Tibial artery (tissue), 4 donors: ENCODE measurements at regions not wholly inside any gene's neighbourhood (a gene's known extent, or its start where the extent isn't known, plus 50 kb on each side); places are given as distances from the start of the nearest gene placed in this dataset.

Experiments used
- DNase-seq, 2 donors: peaks; one replicate each; pipeline ENCODE4 v3.0.0-alpha.2; 2019
- H3K27ac ChIP-seq, 2 donors: fragments of 200-600 bp; sonication (generic) in 1 of 2; 1 replicate in 1 of 2; 2 replicates in 1 of 2; pipeline ENCODE4 v1.5.1; 2018 to 2019; ENCODE audit warnings: mild to moderate bottlenecking in 1 of 2
- H3K27me3 ChIP-seq, 2 donors: fragments of 200-600 bp; sonication (generic) in 1 of 2; one replicate each; pipeline versions ENCODE4 v1.5.1 to v1.6.0; 2016 to 2019
- H3K36me3 ChIP-seq, 3 donors: fragments of 200-600 bp; sonication (generic) in 2 of 3; one replicate each; pipeline ENCODE4 v1.5.1; 2016 to 2019; ENCODE audit warnings: mild to moderate bottlenecking in 2 of 3
- H3K4me1 ChIP-seq, 4 donors: fragments of 200-600 bp; sonication (generic) in 2 of 4; 1 replicate in 3 of 4; 2 replicates in 1 of 4; pipeline ENCODE4 v1.5.1; 2016 to 2019
- H3K4me3 ChIP-seq, 2 donors: fragments of 200-600 bp; sonication (generic) in 1 of 2; 1 replicate in 1 of 2; 2 replicates in 1 of 2; pipeline ENCODE4 v1.5.1; 2018 to 2019; ENCODE audit warnings: mild to moderate bottlenecking in 2 of 2
- H3K9me3 ChIP-seq, 3 donors: fragments of 200-600 bp; sonication (generic) in 1 of 3; one replicate each; pipeline ENCODE4 v1.5.1; 2016 to 2019
- CTCF ChIP-seq, 2 experiments: fragments of 200-600 bp in 1 of 2; fragments of 450-650 bp in 1 of 2; IDR thresholded peaks; one replicate each; pipeline ENCODE4 v1.5.1; 2017 to 2019; ENCODE audit warnings: antibody characterized with exemption in 2 of 2, mild to moderate bottlenecking in 1 of 2, moderate library complexity in 1 of 2
- intact Hi-C: fragments of 100-400 bp; cut with DNase I; formaldehyde crosslinking; loops from one replicate; pipeline ENCODE4 v1.15.0; 2023; ENCODE audit warnings: low total_unique reads

- H3K4me3 ChIP-seq: no peak overlapping the region
- no peaks in the 10 kb centered on the region for H3K36me3 ChIP-seq
- H3K9me3 ChIP-seq: no peaks in the 10 kb centered on the region
- no peaks in the 10 kb centered on the region for H3K4me1 ChIP-seq
- H3K27me3 ChIP-seq: no peaks in the 10 kb centered on the region
- intact Hi-C loops: no loop called here
- TF ChIP-seq CTCF (IDR thresholded peaks at IDR 0.05): no peak
- H3K27ac ChIP-seq: no peak overlapping the region
- DNase-seq: no peak
These were observed 325.4 kb downstream of the BRD1 start for GRCh38 chr22:49502126-49502826.

DNA sequence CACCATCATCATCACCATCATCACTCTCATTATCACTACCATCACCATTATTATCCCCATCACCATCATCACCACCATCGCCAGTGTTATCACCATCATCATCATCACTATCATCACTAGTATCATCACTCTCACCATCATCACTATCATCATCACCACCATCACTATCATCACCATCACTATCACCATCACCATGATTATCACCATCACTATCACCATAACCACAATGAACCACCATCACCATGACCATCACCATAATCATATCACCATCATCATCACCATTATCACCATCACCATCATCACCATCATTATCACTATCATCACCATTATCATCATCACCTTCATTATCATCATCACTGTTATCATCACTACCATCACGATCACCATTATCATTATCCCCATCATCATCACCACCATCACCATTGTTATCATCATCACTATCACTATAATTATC is 326.7 kb downstream of the BRD1 start:
- TF ChIP-seq CTCF (IDR thresholded peaks at IDR 0.05): no peak
- no peak overlapping the region for H3K4me3 ChIP-seq
- H3K27me3 ChIP-seq: no peaks in the 10 kb centered on the region
- no peaks in the 10 kb centered on the region for H3K36me3 ChIP-seq
- peaks cover 0 to 7% (median 0%) of the 10 kb centered on the region in 3 donors for H3K9me3 ChIP-seq
- intact Hi-C loops: no loop called here
- DNase-seq: no peak
- H3K27ac ChIP-seq: no peak overlapping the region
- H3K4me1 ChIP-seq: no peaks in the 10 kb centered on the region

- Histone ChIP-seq H3K4me1 (no peaks in the 10 kb centered on the region), H3K27ac (no peak overlapping the region), H3K36me3 (no peaks in the 10 kb centered on the region), H3K9me3 (peaks cover 0 to 7% (median 0%) of the 10 kb centered on the region in 3 donors), H3K4me3 (no peak overlapping the region), H3K27me3 (no peaks in the 10 kb centered on the region)
- intact Hi-C loops: no loop called here
- no peak for TF ChIP-seq CTCF (IDR thresholded peaks at IDR 0.05)
- DNase-seq: no peak
These were observed 327.6 kb downstream of the BRD1 start for GRCh38 chr22:49500076-49500460.

DNA sequence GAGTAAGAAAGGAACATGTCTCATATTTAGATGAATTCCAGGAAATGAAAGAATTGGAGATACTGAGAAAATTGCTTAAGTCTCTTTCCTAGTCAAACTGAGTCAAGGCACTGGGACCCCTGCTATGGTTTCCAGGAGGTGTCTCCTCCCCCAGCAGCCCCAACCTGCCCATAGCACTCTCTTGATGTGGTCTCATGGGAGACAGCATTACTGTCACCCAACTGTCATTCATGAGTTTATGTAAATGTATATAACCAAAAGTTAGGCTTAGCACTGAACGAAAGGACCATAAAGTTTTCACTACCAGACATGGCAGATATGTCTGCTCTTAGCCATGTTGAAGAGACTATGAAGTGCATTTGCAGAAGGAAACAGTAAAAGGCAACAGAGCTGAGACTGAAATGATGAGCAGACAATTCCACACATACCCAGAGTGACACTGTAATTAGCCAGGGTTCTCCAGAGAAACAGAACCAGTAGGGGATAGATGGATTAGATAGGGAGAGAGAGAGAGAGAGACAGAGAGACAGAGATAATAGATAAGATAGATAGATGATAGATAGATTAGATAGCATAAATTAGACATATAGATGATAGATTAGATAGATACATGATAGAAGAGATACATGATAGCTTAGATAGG is 328.1 kb downstream of the BRD1 start:
- Histone ChIP-seq H3K4me3 (no peak overlapping the region), H3K27ac (no peak overlapping the region), H3K36me3 (no peaks in the 10 kb centered on the region), H3K9me3 (peaks cover 0 to 7% (median 0%) of the 10 kb centered on the region in 3 donors), H3K4me1 (no peaks in the 10 kb centered on the region), H3K27me3 (no peaks in the 10 kb centered on the region)
- no peak for TF ChIP-seq CTCF (IDR thresholded peaks at IDR 0.05)
- no peak for DNase-seq
- intact Hi-C loops: no loop called here

- no peak overlapping the region for H3K27ac ChIP-seq
- H3K36me3 ChIP-seq: no peaks in the 10 kb centered on the region
- DNase-seq: no peak
- TF ChIP-seq CTCF (IDR thresholded peaks at IDR 0.05): no peak
- H3K4me1 ChIP-seq: no peaks in the 10 kb centered on the region
- H3K9me3 ChIP-seq: peaks cover 0 to 7% (median 0%) of the 10 kb centered on the region in 3 donors
- H3K27me3 ChIP-seq: no peaks in the 10 kb centered on the region
- H3K4me3 ChIP-seq: no peak overlapping the region
- intact Hi-C loops: no loop called here
These were observed 330.4 kb downstream of the BRD1 start for GRCh38 chr22:49497266-49497665.
